BJ (cell line): ENCODE measurements at regions not wholly inside any gene's neighbourhood (a gene's known extent, or its start where the extent isn't known, plus 50 kb on each side); places are given as distances from the start of the nearest gene placed in this dataset.

Experiments used
- CTCF ChIA-PET: fragments of 350-600 bp; formaldehyde crosslinking; extraction: SDS; loops from one replicate; lab custom pipeline; 2021; ENCODE audit warnings: antibody characterized with exemption, inconsistent platforms; lab: Yijun Ruan, JAX
- POLR2A ChIA-PET: fragments of 300-600 bp; sonication (Branson Sonifier 250); formaldehyde crosslinking; extraction: SDS; loops from one replicate; lab custom pipeline; 2021; ENCODE audit warnings: antibody characterized with exemption; lab: Charles Lee
- DNase-seq: peaks from one replicate; pipeline ENCODE4 v3.0.0-alpha.2; 2011; ENCODE audit warnings: low read depth
- H3K27me3 ChIP-seq: 2 replicates; pipeline ENCODE4 v1.6.0; 2011; ENCODE audit warnings: low read length; ENCODE audit not compliant: control insufficient read depth, insufficient read depth
- H3K36me3 ChIP-seq: 2 replicates; pipeline ENCODE4 v1.5.1; 2011; ENCODE audit warnings: low read length; ENCODE audit not compliant: control insufficient read depth, insufficient read depth
- H3K4me3 ChIP-seq: 2 replicates; pipeline ENCODE4 v1.5.1; 2011; ENCODE audit warnings: low read depth, mild to moderate bottlenecking, control low read depth, low read length
- TF ChIP-seq, protein P1 (sequence below): IDR thresholded peaks from 2 replicates; pipeline ENCODE4 v1.5.1; 2011; ENCODE audit warnings: low read depth, mild to moderate bottlenecking, control low read depth, inconsistent platforms, low read length, moderate library complexity; ENCODE audit not compliant: insufficient read depth

DNA sequence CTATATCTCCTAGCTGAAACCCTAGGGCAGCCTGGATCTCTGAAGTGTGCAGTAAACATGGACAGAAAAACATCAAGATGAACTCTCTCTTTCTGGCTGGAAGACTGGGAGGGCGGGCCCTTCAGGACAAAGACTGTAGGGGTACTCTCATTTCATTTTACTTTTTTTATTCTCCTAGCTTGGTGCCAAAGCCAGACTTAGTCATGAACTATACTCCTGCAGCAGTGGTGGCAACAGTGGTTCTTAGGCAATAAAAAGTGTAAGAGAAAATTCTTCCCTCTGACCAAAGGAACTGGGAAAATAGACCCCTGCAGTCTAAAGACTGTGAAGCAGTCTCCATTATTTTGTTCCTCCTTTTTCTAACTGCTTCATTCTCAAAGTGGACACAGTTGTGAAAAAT lies 213.8 kb upstream of the JUN start:
- ChIA-PET CTCF (no interaction called here), POLR2A (no interaction called here)
- TF ChIP-seq, protein P1, sequence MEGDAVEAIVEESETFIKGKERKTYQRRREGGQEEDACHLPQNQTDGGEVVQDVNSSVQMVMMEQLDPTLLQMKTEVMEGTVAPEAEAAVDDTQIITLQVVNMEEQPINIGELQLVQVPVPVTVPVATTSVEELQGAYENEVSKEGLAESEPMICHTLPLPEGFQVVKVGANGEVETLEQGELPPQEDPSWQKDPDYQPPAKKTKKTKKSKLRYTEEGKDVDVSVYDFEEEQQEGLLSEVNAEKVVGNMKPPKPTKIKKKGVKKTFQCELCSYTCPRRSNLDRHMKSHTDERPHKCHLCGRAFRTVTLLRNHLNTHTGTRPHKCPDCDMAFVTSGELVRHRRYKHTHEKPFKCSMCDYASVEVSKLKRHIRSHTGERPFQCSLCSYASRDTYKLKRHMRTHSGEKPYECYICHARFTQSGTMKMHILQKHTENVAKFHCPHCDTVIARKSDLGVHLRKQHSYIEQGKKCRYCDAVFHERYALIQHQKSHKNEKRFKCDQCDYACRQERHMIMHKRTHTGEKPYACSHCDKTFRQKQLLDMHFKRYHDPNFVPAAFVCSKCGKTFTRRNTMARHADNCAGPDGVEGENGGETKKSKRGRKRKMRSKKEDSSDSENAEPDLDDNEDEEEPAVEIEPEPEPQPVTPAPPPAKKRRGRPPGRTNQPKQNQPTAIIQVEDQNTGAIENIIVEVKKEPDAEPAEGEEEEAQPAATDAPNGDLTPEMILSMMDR, result no peak
- no peak for DNase-seq
- Histone ChIP-seq H3K27me3 (no peaks in the 10 kb centered on the region), H3K4me3 (no peak overlapping the region), H3K36me3 (no peaks in the 10 kb centered on the region)

DNA sequence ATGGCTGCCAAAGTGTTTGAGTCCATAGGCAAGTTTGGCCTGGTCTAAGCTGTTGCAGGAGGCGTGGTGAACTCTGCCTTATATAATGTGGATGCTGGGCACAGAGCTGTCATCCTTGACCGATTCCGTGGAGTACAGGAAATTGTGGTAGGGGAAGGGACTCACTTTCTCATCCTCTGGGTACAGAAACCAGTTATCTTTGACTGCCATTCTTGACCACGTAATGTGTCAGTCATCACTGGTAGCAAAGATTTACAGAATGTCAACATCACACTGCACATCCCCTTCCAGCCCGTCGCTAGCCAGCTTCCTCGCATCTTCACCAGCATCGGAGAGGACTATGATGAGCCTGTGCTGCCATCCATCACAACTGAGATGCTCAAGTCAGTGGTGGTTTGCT lies 215.8 kb upstream of the JUN start:
- H3K27me3 ChIP-seq, result no peaks in the 10 kb centered on the region
- H3K36me3 ChIP-seq, result no peaks in the 10 kb centered on the region
- DNase-seq, result no peak
- H3K4me3 ChIP-seq, result no peak overlapping the region
- POLR2A ChIA-PET, result no interaction called here
- CTCF ChIA-PET, result no interaction called here
- TF ChIP-seq, protein P1, result no peak

DNA sequence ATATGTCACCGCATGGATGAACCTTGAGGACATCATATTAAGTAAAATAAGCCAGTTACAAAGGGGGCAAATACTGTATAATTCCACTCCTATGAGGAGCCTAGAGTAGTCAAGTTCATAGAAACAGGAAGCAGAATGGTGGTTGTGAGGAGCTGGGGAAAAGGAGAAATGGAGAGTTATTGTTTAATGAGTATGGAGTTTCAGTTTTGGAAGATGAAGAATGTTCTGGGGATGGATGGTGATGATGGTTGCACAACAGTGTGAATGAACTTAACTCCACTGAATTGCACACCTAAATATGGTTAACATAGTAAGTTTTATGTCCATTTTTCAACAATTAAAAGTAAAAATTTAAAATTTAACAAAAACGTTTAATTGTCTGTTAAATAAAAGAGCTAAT lies 220.9 kb upstream of the JUN start:
- Histone ChIP-seq H3K4me3 (no peak overlapping the region), H3K36me3 (no peaks in the 10 kb centered on the region), H3K27me3 (no peaks in the 10 kb centered on the region)
- DNase-seq, result no peak
- POLR2A ChIA-PET, result no interaction called here
- CTCF ChIA-PET, result no interaction called here
- TF ChIP-seq, protein P1, result no peak

DNA sequence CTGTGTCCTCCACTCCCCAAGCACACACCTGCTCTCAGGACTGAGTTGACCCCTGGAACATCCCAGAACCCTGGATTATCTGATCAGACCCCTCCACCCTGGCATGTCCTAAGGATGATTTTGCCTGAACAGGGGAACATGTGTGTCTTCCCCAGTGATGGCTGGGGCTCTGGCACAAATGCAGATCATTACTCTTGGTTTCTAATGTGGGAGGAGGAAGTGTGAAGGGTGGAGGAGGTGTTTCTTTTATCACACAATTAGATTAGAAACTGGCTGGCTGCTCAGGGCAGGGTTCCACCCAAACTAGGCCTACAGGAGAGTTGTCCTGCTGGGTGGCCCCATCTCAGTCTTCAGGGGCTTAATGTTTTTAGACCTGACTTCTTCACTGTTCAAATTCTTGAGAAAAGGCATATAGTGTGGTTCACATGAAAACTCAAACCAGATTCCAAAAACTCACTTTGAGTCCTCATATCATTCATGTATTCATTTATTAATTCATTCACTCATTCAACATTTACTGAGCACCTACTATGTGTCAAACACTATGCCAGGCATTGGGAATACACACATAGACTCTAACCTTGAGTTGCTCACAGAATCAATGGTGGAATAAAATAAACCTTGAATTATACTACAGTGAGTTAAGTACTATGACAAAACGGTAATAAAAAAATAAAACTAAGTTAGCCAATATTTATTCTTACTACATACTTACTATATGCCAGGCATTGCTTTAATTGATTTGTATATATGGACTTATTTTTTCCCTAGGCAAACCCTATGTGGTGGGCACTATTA lies 221.8 kb upstream of the JUN start:
- ChIA-PET CTCF (interaction anchor here (1.0 kb wide), 1 partner anchor 694 kb away, joined by 3 read pairs; no protein-coding TSS in a partner anchor), POLR2A (no interaction called here)
- H3K4me3 ChIP-seq, result no peak overlapping the region
- no peak for DNase-seq
- H3K36me3 ChIP-seq, result no peaks in the 10 kb centered on the region
- H3K27me3 ChIP-seq, result no peaks in the 10 kb centered on the region
- TF ChIP-seq, protein P1, result no peak

DNA sequence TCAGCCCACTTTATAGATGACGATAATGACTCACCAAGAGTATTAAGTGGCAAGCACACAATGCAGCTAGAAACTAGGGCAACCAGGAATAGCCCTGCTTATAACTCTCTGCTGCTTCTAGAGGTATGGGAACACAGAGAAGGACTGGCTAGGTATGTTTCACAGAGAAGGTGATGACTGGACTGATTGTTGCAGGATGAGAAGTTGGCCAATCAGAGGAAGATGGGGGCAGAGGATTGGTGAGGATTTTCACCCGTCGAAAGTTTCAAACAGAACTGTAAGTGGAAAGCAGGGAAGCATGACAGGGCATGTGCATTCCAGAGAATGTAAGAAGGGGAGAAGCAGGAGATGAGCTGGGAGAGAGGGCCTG lies 222.4 kb upstream of the JUN start:
- TF ChIP-seq, protein P1, result no peak
- H3K36me3 ChIP-seq, result no peaks in the 10 kb centered on the region
- CTCF ChIA-PET, result interaction anchor here (1.0 kb wide), 1 partner anchor 693 kb away, joined by 3 read pairs; no protein-coding TSS in a partner anchor
- no peak for DNase-seq
- POLR2A ChIA-PET, result no interaction called here
- H3K4me3 ChIP-seq, result no peak overlapping the region
- no peaks in the 10 kb centered on the region for H3K27me3 ChIP-seq
